Astrocyte of the spinal cord (primary cell): ENCODE measurements at regions not wholly inside any gene's neighbourhood (a gene's known extent, or its start where the extent isn't known, plus 50 kb on each side); places are given as distances from the start of the nearest gene placed in this dataset.

Source experiments
- DNase-seq: peaks from one replicate; pipeline ENCODE4 v3.0.0; 2011; ENCODE audit warnings: low read depth, low spot score
- H3K4me3 ChIP-seq: 2 replicates; pipeline ENCODE4 v1.5.1; 2011; ENCODE audit warnings: low read depth, mild to moderate bottlenecking, low read length, moderate library complexity
- in situ Hi-C: cut with HindIII; loops from 2 replicates; pipeline ENCODE4 v1.10.0; 2017; ENCODE audit warnings: low sequenced_read_pairs
- TF ChIP-seq, protein P1 (sequence below): IDR thresholded peaks from 2 replicates; pipeline ENCODE4 v1.5.1; 2012; ENCODE audit warnings: low read depth, mild to moderate bottlenecking, low read length, inconsistent platforms

DNA sequence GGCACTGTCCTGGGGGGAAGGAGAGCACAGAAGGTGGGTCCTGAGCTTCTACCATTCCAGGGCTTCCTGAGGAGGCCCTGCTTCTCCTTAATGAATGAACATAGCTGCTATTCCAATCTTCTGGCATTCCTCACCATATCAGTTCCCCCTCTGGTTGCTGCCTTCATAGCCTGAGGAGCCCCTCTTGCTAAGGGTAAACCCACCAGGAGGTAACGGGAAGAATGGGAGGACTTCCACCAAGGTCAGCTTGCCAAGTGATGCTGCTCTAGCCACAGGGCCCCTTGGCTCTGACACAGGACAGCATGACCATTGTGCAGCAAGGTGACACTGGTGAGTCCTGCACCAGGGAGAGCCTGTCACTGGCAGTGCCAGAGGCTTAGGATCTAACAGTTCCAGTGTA lies 1022.5 kb downstream of the TBC1D22A start:
- no peak for DNase-seq
- H3K4me3 ChIP-seq: no peak overlapping the region
- in situ Hi-C loops: no loop called here
- TF ChIP-seq, protein P1, sequence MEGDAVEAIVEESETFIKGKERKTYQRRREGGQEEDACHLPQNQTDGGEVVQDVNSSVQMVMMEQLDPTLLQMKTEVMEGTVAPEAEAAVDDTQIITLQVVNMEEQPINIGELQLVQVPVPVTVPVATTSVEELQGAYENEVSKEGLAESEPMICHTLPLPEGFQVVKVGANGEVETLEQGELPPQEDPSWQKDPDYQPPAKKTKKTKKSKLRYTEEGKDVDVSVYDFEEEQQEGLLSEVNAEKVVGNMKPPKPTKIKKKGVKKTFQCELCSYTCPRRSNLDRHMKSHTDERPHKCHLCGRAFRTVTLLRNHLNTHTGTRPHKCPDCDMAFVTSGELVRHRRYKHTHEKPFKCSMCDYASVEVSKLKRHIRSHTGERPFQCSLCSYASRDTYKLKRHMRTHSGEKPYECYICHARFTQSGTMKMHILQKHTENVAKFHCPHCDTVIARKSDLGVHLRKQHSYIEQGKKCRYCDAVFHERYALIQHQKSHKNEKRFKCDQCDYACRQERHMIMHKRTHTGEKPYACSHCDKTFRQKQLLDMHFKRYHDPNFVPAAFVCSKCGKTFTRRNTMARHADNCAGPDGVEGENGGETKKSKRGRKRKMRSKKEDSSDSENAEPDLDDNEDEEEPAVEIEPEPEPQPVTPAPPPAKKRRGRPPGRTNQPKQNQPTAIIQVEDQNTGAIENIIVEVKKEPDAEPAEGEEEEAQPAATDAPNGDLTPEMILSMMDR: no peak

GRCh38 chr22:47784367-47784983 lies 1022.0 kb downstream of the TBC1D22A start:
- H3K4me3 ChIP-seq: no peak overlapping the region
- TF ChIP-seq, protein P1: no peak
- in situ Hi-C loops: no loop called here
- DNase-seq: no peak

DNA sequence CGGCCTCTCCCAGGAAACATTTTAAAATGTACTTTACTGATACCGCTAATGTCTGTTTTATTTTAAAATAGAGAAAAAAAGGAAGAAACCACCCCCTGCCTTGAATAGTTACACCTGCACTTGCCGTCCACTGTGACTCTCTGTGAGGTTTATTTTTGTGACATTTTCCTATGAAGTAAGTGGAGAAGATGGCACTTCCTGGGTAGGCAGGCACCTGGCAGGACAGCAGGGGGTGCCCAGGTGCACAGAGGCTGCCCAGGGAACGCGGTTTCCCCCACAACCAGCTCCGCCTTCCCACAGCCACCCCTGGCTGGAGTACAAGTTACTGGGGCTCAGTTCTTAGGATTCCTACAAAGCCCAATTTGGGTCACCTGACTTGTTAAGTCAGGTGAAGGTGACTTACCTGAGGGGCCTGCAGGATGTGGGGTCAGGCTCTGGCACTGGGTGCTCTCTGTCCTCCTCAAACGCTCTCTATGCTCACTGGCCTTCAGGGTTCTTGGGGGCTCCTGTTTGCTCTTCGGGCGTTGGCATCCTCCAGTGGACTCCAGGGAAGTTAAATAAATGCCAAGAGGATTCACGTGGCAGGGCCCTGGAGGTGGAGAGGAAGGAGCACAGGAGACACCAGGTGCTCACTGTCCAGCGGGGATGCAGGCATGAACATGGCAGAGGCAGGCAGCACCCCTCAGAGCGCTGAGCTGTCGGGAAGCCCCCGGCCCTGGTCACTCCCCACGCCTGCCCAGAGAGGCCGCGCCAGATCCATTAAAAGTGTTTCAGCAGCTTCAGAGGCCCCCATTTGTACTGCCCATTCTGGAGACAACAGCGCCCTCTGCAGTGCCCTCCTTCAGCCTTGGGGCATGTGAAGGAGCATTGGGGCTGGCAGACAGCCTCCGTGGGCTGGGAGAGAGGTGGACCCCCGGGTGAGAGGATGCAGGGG lies 1021.2 kb downstream of the TBC1D22A start:
- in situ Hi-C loops: no loop called here
- TF ChIP-seq, protein P1: no peak
- DNase-seq: no peak
- no peak overlapping the region for H3K4me3 ChIP-seq

DNA sequence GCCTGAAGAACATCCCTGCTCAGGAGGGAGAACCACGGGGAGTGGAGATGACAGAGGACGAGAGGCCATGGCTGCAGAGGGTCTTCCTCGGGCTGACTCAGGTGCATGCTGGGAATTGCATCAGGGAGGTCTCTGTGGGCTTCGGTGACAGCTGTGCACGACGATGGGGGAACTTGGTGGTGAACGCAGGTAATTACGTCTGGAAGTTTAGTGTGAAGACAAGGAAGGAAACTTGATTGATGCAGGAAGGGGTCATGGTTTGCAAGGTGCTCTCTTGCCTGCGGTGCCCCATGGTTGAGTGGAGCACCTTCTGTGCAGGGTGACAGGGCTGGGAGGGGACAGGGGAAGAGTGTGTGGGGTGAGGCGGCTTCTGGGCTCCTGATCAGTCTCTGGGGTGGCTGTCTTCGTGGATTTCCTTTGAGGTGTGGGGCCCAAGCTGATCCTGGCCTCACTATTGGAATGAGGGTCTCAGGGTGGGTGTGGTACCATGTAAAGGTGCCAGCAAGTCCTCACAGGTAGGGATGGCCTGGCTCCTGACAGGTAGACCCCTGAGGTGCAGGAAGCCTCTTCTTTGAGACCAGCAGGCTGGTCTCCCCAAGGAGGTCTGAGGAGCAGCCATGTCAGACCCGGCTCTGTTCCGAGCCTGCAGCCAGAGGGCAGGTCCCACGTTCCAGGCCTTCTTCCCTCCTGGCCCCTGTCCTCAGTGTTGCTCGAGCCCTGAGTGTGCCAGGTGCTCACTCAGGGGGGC lies 1020.1 kb downstream of the TBC1D22A start:
- no peak overlapping the region for H3K4me3 ChIP-seq
- TF ChIP-seq, protein P1: no peak

GRCh38 chr22:47781427-47782111 lies 1019.1 kb downstream of the TBC1D22A start:
- DNase-seq: no peak
- TF ChIP-seq, protein P1: no peak
- no peak overlapping the region for H3K4me3 ChIP-seq
- in situ Hi-C loops: no loop called here

More for the DNA sequence above, 1020.1 kb downstream of the TBC1D22A start:
- no peak for DNase-seq
- in situ Hi-C loops: no loop called here

DNA sequence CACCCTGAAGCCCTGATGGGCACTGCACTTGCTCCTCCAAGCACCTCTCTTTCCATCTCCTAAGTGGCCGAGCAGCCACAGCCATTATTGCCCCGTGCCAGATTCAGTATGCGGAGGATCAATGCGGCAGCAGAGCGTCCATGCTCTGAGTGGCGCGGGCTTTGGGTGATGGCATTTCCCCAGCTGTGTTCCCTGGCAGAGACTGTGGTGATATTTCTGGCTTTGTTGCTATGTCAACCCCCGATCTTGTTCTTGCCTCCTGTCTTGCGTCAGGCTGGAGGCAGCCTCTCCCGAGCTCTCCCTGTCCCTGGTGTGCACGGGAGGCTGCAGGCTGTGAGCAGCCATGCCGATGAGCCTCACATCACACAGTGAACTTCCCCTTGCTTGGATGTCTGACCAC lies 1018.6 kb downstream of the TBC1D22A start:
- H3K4me3 ChIP-seq: no peak overlapping the region
- DNase-seq: no peak
- TF ChIP-seq, protein P1: no peak
- in situ Hi-C loops: no loop called here
